ENCODE measurements at regions not wholly inside any gene's neighbourhood (a gene's known extent, or its start where the extent isn't known, plus 50 kb on each side); places are given as distances from the start of the nearest gene placed in this dataset.

- no peak for TF ChIP-seq CTCF (IDR thresholded peaks at IDR 0.05)
- TF ChIP-seq POLR2A (IDR thresholded peaks at IDR 0.05) = no peak
- Histone ChIP-seq H3K4me1 (no peaks in the 10 kb centered on the region), H3K36me3 (ENCODE audit: low read depth, missing control alignments) (no peaks in the 10 kb centered on the region), H3K27ac (no peak overlapping the region), H3K9me3 (no peaks in the 10 kb centered on the region), H3K4me3 (no peak overlapping the region), H3K27me3 (no peaks in the 10 kb centered on the region)
- intact Hi-C loops (cut with DNase I; ENCODE audit: low total_unique reads) = no loop called here
- no peak for DNase-seq
Measured at GRCh38 chr13:78829821-78830220, 170.9 kb upstream of the OBI1 start.

- WGBS, 2 donors = 51 to 56% methylated on average over 3 of the region's 3 CpGs
- Histone ChIP-seq H3K27me3 (no peaks in the 10 kb centered on the region), H3K4me1 (no peaks in the 10 kb centered on the region), H3K9me3 (no peaks in the 10 kb centered on the region), H3K4me3 (no peak overlapping the region), H3K36me3 (ENCODE audit: low read depth, missing control alignments) (no peaks in the 10 kb centered on the region), H3K27ac (no peak overlapping the region)
- peak; percentile 60 for DNase-seq
- TF ChIP-seq CTCF (IDR thresholded peaks at IDR 0.05) (no peak), POLR2A (IDR thresholded peaks at IDR 0.05) (no peak)
- intact Hi-C loops (cut with DNase I; ENCODE audit: low total_unique reads) = no loop called here
Measured at GRCh38 chr13:78827471-78827870, 168.5 kb upstream of the OBI1 start.

DNA sequence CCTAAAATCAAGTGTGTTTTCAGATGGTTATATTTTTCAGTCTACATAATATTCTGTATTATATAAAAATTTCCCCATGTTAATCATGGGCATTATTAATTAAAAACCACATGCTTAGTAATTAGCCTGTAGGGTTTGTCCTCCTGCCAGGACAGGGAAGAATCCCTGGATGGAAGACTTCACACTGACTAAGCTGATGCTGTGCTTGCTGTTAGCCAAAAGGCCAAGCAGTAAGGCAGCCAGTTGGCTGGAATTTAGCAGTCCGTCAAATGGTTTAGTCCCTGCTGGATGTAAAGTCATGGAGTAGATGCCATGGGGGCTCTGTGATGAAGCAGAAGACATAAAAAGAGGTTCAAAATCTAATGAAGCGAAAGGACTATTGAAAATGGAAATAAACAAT is 168.0 kb upstream of the OBI1 start:
- intact Hi-C loops (cut with DNase I; ENCODE audit: low total_unique reads) = no loop called here
- H3K9me3 ChIP-seq = no peaks in the 10 kb centered on the region
- no peaks in the 10 kb centered on the region for H3K27me3 ChIP-seq
- TF ChIP-seq CTCF (IDR thresholded peaks at IDR 0.05) (no peak), POLR2A (IDR thresholded peaks at IDR 0.05) (no peak)
- H3K36me3 ChIP-seq (ENCODE audit: low read depth, missing control alignments) = no peaks in the 10 kb centered on the region
- no peak overlapping the region for H3K4me3 ChIP-seq
- 56 to 67% methylated on average over 2 of the region's 2 CpGs for WGBS, 2 donors
- H3K27ac ChIP-seq = no peak overlapping the region
- no peak for DNase-seq
- no peaks in the 10 kb centered on the region for H3K4me1 ChIP-seq

GRCh38 chr13:78826312-78826711 is 167.4 kb upstream of the OBI1 start:
- TF ChIP-seq POLR2A (IDR thresholded peaks at IDR 0.05) (no peak), CTCF (IDR thresholded peaks at IDR 0.05) (no peak)
- no peak overlapping the region for H3K27ac ChIP-seq
- 85 to 86% methylated on average over 1 of the region's 1 CpG for WGBS, 2 donors
- H3K4me1 ChIP-seq = no peaks in the 10 kb centered on the region
- DNase-seq = no peak
- H3K36me3 ChIP-seq (ENCODE audit: low read depth, missing control alignments) = no peaks in the 10 kb centered on the region
- H3K27me3 ChIP-seq = no peaks in the 10 kb centered on the region
- intact Hi-C loops (cut with DNase I; ENCODE audit: low total_unique reads) = no loop called here
- H3K4me3 ChIP-seq = no peak overlapping the region
- H3K9me3 ChIP-seq = no peaks in the 10 kb centered on the region

DNA sequence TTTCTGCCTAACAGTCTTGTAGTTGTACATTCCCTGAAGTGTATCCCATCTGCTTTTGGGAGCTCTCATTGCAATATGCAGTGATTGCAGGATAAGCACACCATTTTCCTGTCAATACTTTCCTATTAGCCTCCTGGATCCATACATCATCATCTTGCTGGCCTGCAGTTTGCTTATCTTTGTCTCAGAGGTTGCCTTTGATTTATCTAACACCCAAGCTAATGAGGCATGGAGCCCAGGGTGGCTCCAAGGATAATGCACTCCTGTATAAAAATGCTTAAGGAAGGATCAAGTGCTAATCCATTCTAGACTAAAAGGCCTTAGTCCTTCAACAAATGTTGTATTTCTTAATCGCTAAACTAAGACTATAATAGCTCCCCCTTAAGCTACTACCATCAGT is 161.6 kb upstream of the OBI1 start:
- H3K27ac ChIP-seq = no peak overlapping the region
- no peaks in the 10 kb centered on the region for H3K36me3 ChIP-seq (ENCODE audit: low read depth, missing control alignments)
- no peaks in the 10 kb centered on the region for H3K4me1 ChIP-seq
- H3K9me3 ChIP-seq = no peaks in the 10 kb centered on the region
- DNase-seq = no peak
- intact Hi-C loops (cut with DNase I; ENCODE audit: low total_unique reads) = no loop called here
- no peak overlapping the region for H3K4me3 ChIP-seq
- TF ChIP-seq POLR2A (IDR thresholded peaks at IDR 0.05) (no peak), CTCF (IDR thresholded peaks at IDR 0.05) (no peak)
- 85 to 88% methylated on average over 1 of the region's 1 CpG for whole genome bisulfite sequencing, 2 donors
- H3K27me3 ChIP-seq = no peaks in the 10 kb centered on the region
